D341Med (cell line): ENCODE measurements at regions not wholly inside any gene's neighbourhood (a gene's known extent, or its start where the extent isn't known, plus 50 kb on each side); places are given as distances from the start of the nearest gene placed in this dataset.

Experiments used
- DNase-seq: peaks from one replicate; pipeline ENCODE4 v3.0.0; 2012; ENCODE audit warnings: low spot score

DNA sequence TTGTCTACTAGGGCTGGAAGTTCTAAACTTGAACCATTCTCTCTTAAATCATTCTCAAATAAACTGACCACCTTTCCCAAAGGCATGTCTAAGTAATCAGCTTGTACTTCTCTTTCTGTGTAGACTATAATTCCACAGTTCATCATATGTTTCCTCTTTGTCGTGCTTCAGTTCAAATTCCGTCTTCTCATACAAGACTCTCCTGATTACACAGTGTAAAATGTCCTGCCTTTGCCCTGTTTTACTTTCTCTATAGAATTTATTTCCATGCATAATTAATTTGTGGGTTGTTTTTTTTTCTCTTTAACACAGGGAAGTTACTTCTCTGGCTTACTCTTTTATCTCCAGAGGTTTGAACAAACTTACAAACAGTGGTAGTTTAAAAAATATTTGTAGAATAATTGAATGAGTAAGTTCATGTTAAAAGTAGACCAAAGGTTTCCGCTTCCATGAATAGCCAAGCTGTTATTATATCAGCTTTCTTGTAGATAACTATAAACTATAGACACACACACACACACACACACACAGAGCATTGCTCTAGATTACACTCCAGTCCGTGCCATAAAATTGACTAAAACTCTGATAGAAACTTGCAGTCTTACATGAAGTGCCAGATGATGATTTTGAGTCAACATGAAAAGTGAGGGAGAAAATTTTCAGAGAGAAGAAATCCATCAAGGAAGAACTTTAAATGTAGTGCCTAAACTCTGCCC is 119.0 kb downstream of the SUCNR1 start:
- DNase-seq = no peak

DNA sequence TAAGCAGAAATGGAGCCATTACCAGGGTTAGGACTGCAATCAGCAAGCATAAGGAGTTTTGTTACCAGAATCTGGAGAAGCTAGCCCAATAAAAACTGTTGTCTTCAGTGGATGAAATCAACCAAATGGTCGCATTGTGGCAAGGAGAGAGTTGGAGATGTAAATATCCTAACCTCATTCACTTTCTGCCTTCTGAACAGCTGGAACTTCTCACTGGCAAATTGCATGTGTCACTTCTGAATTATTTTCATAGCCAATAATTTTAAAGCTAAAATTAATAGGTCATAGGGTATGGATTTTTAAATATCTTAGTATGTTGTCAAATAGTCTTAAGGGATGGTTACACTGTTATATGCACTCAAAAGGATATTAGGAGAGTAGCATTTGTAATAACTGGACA is 121.6 kb downstream of the SUCNR1 start:
- DNase-seq = no peak

DNA sequence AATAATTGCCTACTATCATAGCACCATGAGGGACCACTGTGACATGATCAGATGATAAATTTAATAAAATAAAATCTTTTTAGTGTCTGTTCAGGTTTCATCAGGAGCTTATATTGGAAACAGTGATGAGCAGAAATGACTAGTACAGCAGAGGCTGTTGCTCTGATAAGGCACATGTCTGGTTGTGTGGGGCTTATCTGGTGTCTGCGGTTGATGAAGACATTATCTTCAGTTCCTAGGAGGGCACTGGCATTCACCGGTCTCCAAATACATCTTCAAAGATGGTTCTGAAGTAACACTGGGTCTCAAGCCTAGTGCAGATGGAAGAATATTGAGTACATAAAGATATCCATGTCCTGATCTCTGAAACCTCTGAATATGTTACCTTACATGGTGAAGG is 125.3 kb downstream of the SUCNR1 start:
- DNase-seq = no peak

DNA sequence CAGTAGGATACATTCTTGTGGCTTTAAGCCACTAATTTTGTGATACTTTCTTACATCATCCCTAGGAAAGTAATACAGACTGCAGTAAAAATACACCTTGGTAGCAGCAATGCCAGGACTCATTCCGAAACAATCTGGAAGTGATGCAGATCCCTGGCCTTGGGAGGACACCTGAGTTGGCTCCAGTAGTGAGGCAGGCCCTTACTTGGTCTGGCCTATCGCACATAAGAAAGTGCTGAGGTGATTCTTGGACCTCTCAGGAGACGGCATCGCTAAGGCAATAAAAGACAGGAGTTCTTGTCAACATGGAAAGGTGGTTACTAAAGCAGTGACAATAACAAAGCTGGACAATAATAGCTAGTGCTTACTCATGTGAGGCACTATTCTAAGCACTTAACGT is 126.5 kb downstream of the SUCNR1 start:
- no peak for DNase-seq

DNA sequence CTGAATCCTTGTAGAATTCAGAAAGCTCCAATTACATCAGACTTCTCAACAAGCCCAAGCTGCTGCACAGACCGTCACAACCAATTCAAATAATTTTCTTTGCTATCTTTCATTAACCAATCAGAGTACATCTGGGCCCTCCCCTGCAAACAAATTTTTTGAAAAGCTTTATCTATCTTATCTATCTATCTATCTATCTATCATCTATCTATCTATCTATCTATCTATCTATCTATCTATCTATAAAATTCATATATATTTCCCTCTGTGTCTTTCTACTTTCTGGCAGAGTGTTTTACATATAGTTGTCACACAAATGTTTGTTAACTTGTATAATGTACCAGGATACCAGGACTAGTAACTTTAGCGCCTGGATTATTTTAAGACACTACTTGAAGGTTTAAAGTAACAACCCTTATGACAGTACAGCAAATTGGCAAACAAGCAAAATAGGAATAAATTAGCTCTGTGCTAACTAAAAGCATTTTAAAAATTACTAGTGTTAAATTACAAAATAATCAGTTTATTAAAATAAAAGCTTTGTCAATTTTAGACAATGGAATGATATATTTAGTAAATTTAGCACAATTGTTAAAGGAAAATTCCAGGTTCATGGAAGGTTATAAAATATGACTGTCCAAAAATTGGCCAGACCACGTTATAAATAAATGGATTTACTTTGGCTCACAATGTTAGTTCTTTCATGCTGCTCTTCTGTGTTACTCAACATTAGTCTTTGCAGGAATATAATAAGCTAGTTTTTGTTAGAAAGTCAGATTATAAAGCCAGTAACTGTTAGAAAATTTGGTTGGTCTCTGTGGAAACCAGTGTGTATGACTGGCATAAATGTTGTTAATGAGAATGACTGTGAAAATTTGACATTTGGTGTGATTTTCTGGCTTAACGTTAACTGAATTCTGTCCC is 138.6 kb downstream of the SUCNR1 start:
- DNase-seq = no peak

DNA sequence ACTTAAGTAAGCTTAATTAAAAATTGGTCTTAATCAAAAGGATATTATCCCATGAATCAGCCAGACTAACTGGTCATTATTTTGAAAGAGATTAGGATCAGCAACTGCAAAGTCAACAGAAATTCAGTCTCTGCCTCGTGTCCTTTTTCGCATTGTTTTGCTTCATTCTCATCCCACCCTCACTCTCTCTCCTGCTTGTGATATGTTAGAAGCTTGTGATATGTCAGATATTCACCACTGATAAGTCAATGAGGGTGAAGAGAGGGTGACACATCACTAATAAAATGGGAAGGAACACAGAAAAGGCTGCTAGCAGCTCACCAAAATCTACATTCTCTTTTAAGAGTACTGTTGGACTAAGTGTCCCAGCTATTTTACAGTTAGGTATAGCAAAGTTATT is 146.1 kb downstream of the SUCNR1 start:
- DNase-seq = no peak

DNA sequence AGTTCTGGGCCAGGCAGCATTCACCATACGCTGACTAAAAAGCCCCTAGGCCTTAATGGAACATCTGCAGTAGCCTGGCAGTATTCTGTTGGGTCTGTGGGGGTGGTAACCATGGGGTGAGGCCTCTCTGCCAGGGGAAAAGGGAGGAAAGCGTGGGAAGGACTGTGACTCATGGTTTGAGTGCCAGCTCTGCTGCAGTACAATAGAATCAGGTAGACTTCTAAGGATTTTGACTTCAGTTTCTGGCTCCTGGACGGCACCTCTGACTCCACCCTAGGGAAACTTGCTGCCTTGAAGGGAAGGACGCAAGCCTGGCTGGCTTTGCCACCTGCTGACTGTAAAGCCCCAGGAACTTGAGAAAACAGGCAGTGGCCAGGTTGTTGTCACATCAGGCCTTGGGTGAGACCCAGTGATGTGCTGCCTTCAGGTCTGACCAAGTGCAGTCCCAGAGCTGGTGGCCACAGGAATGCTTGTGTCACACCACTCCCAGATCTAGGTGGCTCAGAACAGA is 148.6 kb downstream of the SUCNR1 start:
- DNase-seq = no peak

DNA sequence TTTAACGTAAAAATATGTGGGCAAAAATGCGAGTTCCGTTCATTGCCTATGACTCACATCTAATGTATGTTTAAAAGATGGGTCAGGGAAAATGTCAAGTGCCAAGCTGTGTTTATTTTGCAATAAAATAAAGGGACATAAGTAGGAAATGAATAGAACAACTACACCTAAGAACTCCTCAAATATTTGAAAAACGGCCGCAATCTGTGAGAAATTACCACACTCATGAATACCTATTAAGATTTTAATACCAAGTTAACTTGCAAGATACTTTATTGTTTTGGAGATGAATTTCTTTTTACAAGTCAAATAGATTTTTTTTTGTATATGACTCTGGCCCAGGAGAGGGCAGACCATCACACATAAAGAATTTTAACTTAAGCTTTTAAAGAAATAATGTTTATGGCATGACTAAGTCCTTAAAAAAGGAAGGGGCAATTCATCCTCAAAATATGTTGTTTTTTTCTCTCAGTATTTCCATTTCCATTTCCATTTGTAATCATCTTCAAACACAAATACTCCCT is 152.7 kb downstream of the SUCNR1 start:
- no peak for DNase-seq

DNA sequence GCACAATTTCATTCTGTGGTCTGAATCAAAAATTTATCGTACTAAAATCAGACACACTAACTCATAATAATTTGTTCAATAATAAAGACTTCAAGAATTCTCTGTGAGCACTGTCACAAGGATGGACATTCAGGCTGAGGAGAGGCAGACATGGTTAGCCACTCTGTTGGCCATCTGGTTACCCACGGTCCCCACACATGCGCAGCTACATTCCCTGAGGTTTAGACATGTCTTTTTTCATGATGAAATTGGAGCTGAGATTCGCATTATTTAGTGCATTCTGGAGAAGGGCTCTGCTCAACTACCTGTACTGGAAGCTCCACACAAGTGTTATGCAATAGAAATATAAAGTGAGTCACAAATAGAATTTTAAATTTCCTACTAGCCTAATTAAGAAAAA is 156.9 kb downstream of the SUCNR1 start:
- no peak for DNase-seq

DNA sequence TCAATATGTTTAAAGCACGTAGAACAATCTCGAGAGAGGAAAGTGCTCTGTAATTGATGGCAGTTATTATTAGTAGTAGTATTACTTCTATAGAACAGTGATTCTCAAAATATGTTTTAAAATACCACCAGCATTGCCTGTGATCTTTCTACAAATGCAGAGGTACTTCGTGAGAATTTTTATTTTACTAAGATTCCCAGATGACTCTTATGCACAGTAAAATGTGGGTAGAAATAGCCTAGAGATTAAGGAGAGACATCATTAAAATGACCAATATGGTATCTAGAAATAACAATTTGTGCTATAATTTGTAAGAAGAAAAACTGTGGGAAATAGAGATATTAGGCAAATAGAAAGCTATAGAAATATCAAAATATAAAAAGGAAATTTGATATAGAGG is 157.9 kb downstream of the SUCNR1 start:
- DNase-seq = no peak

DNA sequence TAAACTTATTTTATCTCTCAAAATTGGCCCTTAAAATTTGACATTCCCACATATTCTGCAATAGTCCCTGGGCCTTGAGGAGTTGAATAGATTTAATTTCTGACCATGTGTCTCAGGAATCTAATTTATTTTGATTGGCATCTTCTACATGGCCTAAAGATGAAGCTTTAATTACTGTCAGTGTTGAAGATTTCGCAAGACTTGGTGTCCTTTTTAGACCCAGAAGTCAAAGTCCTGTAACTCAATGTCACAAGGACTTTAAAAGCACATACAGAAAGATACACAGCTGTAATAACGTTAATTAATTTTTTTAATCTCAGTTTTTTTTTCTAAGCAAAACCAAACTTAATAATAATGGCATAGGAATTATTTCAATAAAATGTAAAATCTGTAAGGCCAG is 163.9 kb downstream of the SUCNR1 start:
- DNase-seq = no peak

DNA sequence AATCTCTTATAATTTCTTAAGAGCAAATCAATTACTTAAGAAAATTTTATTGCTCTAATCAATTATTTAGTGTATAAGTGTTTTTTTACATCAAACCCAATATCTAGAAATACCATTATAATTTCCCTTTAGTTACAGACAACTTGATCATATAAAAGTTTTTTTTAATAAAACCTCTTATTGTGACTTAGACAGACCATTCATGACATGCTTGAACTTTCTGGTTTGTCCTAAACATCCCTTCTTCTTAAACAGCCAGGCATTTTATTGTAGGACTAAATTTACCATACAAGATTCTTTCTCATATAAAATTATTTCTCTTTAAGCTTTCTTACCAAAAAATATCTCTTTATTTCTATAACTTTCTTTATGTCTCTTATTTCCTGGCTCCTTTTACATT is 164.5 kb downstream of the SUCNR1 start:
- DNase-seq = no peak

DNA sequence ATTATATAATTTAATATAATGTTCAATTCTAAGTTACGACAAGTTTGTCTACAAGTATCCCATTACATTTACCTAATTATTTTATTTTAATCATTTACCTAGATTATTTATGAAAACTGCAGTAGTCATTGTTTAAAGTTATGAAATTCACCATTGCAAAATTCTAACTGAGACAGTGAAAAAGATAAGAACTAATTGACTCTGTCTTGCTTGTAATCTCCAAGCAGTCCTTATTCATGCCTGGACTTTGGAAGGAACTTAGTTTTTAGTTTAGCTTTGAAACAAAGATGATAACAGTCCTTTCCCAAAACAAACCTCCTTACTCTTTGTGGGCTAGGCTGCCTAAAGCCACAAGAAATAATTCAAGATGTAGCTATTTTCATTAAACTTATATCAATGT is 165.0 kb downstream of the SUCNR1 start:
- DNase-seq = no peak

DNA sequence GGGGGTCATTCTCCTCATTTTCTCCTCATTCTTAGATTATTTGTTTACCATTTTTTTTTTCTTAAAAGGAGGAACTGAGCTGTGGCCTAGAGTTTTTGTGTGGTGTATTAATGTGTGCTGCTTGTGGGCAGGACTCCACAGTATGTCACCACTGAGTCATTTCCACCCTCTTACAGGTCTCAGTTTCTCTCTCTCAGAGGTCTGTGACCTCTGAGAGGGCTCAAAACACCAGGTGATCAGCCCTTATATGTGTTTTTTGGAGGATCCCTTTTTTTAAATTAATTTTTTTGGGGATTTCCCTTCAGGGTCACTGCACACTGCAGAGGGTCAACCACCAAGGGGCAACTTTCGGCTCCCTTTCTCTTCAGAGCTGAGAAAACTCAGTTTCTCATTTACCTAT is 166.4 kb downstream of the SUCNR1 start:
- DNase-seq = no peak

DNA sequence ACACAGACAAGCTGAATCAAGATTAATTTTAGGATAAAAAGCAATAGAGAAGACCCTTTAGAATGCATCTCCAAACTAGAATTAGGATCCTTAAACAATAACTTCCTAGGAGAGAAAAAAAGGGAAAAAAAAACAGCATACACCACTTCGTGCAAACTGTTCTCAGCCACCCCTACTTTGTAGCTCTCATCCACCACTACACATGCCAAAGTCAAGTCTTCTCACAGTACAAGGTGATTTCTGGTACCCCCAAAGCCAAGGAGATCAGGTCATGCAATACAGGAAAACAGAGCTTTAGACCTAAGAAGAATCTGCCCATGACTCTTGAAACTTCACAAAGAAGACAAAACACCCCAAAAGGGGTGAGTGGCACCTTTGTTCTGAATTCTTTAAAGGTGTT is 166.9 kb downstream of the SUCNR1 start:
- no peak for DNase-seq

DNA sequence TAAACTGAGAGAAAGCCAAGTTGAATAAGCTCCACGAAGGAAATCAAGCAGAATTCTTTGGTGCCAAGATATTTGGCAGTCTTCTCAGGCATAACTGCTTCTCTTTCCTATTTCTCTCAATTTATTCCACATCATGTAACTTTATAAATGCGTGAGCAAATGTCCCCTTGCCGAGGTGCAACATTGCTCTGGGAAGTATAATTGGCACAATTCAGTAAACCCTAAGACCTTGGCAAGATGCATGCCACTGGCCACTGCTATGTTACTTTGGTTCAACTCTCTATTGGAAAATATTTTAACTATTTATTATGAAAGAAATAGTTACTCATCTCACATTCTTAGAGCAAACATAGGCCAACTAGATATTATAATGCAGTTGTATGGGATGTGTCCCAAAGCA is 170.2 kb downstream of the SUCNR1 start:
- DNase-seq = no peak

DNA sequence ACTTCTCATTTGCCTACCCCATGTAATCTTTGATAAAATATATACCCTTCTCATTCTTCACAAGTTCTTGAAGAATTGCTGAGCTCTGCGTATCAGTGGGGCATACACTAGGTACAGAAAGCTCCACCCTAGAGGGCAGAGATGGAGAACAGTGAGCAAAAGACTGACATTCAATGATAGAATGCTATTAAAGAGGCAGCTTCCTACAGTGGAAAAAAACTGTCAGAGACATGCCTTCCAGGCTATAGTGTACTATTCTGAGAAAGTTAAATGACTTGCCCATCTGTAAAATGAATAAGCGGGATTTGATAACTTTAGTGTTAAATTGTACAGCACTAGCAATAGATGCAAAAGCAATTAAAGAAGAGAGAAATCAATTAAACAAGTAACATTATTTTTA is 172.8 kb downstream of the SUCNR1 start:
- DNase-seq = no peak

DNA sequence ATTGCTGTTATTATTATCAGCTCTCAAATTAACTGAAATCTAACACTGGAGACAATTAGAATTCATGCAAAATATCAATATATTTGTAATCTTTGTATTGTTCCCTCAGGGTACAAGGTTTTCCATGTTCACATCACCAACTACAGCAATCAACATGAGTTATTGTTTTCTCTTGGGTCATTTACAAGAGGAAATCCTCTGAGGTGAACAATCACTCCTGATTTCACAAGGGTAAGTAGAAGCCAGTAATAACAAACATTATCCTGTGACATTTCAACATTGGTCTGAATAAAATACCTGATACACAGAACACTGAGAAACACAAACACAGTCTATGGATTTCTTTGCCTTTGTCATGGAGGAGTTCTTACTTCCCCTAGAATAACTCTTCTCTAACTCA is 174.0 kb downstream of the SUCNR1 start:
- no peak for DNase-seq

DNA sequence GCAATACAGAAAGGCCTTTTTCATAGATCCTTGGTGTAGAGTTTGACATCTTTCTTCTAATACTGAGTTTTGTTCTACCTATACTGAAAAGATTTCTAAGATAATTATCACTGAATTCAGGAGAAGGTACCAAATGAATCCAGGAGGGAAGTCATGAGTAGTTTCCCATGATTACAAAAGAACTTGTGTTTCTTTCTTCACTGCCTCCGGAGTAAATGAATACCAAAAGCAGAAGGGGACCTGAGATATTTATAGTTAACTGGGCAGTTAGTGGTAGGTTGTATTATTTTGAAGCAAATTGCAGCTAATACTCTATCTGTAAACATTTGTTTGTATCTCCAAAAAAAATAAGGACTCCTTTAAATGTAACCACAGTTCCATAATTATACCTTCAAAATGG is 175.4 kb downstream of the SUCNR1 start:
- DNase-seq = no peak

DNA sequence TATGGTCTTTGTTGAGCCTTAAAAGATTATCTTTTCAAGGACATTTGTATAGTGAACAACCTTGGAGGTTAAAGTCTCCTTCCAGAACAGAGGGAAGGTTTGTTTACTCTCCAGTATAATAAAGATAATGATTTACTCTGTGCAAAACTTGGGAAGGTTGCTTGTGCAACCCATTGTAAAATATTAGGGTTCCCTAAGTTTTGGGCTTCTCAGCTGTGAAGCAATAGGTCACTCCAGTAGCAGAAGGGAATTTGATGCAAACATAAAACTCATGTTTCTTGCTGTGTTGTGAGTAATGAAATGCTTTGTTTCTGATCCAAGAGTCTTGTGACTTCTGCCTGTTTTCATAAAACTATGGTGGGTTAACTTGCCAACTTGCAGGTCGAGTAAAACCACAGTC is 177.5 kb downstream of the SUCNR1 start:
- no peak for DNase-seq

DNA sequence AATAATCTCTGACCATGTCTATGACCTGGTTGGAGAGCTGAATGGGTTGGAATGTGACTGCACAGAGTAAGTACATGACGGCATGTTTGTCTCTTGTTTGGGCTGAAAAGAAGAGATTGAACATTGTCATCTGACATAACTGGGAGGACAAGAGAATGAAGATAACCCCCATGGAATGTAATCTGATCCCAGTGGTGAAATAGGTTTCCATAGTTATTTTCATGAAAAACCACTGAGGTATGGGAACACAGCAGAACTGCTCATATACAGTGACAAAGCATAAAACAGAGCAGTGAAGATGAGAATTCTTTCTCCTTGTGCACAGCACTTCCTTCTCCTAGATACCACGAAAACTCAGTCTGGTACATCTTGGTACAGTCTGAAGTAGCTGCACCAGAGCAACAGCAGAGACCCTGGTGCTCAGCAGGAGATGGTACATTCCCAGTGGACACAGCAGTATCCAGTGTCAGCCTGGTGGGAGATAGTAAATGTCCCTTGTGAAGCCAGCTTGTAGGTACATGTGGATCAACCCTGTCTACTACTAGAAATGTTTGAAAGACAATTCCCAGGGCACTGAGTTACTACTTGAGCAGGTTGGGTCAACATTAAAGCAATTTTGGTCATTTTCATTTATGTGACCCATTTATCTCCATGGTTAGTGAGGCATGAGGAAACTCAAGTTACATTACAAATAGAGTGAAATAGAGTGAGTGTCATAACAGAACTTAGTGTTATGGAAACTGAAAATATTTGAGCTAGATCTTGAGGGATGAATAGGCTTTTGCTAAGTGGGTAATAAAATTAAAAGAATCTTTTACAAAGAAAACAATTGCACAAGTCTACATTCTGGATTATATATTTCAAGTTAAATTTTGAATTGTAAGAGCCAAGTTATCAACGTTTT is 178.3 kb downstream of the SUCNR1 start:
- no peak for DNase-seq

DNA sequence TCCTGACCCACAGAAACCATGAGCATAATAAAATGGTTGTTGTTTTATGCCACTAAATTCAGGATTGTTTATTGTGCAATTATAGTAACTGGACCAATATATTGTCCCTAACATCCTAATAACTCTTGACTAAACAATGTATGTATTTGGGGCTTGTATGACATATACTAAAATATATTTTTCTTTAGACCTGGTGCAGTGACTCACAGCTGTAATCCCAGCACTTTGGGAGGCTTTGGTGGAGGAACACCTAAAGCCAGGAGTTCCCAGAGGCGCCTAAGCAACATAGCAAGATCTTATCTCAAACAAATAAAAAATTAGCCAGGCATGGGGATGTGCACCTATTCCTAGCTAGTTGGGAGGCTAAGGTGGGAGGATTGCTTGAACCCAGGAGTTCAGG is 180.4 kb downstream of the SUCNR1 start:
- no peak for DNase-seq
